Testis (tissue), 2 donors: ENCODE measurements at regions not wholly inside any gene's neighbourhood (a gene's known extent, or its start where the extent isn't known, plus 50 kb on each side); places are given as distances from the start of the nearest gene placed in this dataset.

Experiments used
- POLR2A ChIP-seq: fragments of 450-650 bp; IDR thresholded peaks from one replicate; pipeline ENCODE4 v1.6.1; 2017; ENCODE audit warnings: antibody characterized with exemption, mild to moderate bottlenecking, moderate library complexity
- TF ChIP-seq, protein P1 (sequence below), 3 experiments: fragments of 450-650 bp in 2 of 3; fragments of 200-600 bp in 1 of 3; sonication (generic) in 1 of 3; IDR thresholded peaks; one replicate each; pipeline ENCODE4 v1.5.1; 2016 to 2019; ENCODE audit warnings: antibody characterized with exemption in 3 of 3, mild to moderate bottlenecking in 2 of 3, moderate library complexity in 1 of 3

DNA sequence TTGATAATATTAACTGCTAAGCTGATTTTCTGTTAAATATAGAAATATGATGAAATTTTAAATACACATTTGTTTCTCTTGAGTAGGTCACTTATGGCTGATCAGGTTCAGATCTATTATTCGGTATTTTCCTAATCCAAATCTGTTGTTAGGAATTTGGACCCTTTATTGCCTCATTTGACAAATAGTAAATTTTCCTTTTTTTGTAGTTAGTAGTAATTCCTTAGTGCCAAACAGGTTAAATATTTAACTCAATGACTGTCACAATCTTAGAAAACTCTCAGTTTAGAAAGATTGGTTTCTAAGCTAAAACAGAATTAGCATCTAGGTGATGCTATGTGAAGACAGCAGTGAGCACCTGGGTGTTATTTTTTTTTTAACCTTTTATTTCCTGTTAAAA, 1598.9 kb downstream of the KHDRBS2 start:
- TF ChIP-seq, protein P1, sequence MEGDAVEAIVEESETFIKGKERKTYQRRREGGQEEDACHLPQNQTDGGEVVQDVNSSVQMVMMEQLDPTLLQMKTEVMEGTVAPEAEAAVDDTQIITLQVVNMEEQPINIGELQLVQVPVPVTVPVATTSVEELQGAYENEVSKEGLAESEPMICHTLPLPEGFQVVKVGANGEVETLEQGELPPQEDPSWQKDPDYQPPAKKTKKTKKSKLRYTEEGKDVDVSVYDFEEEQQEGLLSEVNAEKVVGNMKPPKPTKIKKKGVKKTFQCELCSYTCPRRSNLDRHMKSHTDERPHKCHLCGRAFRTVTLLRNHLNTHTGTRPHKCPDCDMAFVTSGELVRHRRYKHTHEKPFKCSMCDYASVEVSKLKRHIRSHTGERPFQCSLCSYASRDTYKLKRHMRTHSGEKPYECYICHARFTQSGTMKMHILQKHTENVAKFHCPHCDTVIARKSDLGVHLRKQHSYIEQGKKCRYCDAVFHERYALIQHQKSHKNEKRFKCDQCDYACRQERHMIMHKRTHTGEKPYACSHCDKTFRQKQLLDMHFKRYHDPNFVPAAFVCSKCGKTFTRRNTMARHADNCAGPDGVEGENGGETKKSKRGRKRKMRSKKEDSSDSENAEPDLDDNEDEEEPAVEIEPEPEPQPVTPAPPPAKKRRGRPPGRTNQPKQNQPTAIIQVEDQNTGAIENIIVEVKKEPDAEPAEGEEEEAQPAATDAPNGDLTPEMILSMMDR (IDR thresholded peaks at IDR 0.05): no peak
- TF ChIP-seq POLR2A: no peak
